Fibroblast of lung (primary cell): ENCODE measurements at regions not wholly inside any gene's neighbourhood (a gene's known extent, or its start where the extent isn't known, plus 50 kb on each side); places are given as distances from the start of the nearest gene placed in this dataset.
A peak's percentile ranks its signal among the peaks of the same experiment; 100 is the strongest.
"Not testable (repeated sequence)": the region's sequence is repeated elsewhere in the genome, so short reads cannot be mapped to it uniquely, and the experiment has no call there.

Source experiments
- DNase-seq, 2 donors: peaks; one replicate each; pipeline versions ENCODE4 v3.0.0 to v3.0.0-alpha.2; 2010; ENCODE audit warnings: low read depth in 2 of 2
- H2AFZ ChIP-seq: 2 replicates; pipeline ENCODE4 v1.5.1; 2012; ENCODE audit warnings: low read length, control low read depth, inconsistent platforms
- H3K27ac ChIP-seq: 2 replicates; pipeline ENCODE4 v1.5.1; 2011; ENCODE audit warnings: low read length, control low read depth; ENCODE audit not compliant: insufficient read depth
- H3K27me3 ChIP-seq: 2 replicates; pipeline ENCODE4 v1.5.1; 2011; ENCODE audit warnings: mild to moderate bottlenecking, low read length; ENCODE audit not compliant: control insufficient read depth, insufficient read depth
- H3K36me3 ChIP-seq: 2 replicates; pipeline ENCODE4 v1.5.1; 2011; ENCODE audit warnings: low read length; ENCODE audit not compliant: control insufficient read depth, insufficient read depth
- H3K4me1 ChIP-seq: 2 replicates; pipeline ENCODE4 v1.5.1; 2011; ENCODE audit warnings: low read length; ENCODE audit not compliant: control insufficient read depth, insufficient read depth; ENCODE audit errors: extremely low read depth
- H3K4me2 ChIP-seq: 2 replicates; pipeline ENCODE4 v1.5.1; 2011; ENCODE audit warnings: low read length, control low read depth; ENCODE audit not compliant: insufficient read depth; ENCODE audit errors: extremely low read depth
- H3K4me3 ChIP-seq, 4 experiments: fragments of 200-600 bp in 1 of 4; sonication (generic) in 1 of 4; replicated peaks in 1 of 4; 2 replicates each; pipeline ENCODE4 v1.5.1; 2011 to 2016; ENCODE audit warnings: low read length in 4 of 4, low read depth in 3 of 4, mild to moderate bottlenecking in 3 of 4, control low read depth in 2 of 4, inconsistent platforms in 1 of 4, mixed read lengths in 1 of 4; ENCODE audit not compliant: insufficient read depth in 1 of 4; ENCODE audit errors: control extremely low read depth in 1 of 4
- H3K79me2 ChIP-seq: 2 replicates; pipeline ENCODE4 v1.5.1; 2012; ENCODE audit warnings: mild to moderate bottlenecking, low read length, inconsistent platforms; ENCODE audit not compliant: control insufficient read depth, insufficient read depth
- H3K9ac ChIP-seq: 2 replicates; pipeline ENCODE4 v1.5.1; 2011; ENCODE audit warnings: mild to moderate bottlenecking, low read length, control low read depth; ENCODE audit not compliant: insufficient read depth
- H3K9me3 ChIP-seq: 2 replicates; pipeline ENCODE4 v1.5.1; 2012; ENCODE audit warnings: low read depth, low read length; ENCODE audit not compliant: control insufficient read depth, insufficient read depth
- H4K20me1 ChIP-seq: 2 replicates; pipeline ENCODE4 v1.5.1; 2011; ENCODE audit warnings: low read length; ENCODE audit not compliant: control insufficient read depth, insufficient read depth; ENCODE audit errors: extremely low read depth
- CTCF ChIP-seq, 2 donors: IDR thresholded peaks in 1 of 2; conservative IDR thresholded peaks in 1 of 2; 1 replicate in 1 of 2; 2 replicates in 1 of 2; pipeline ENCODE4 v1.5.1; 2011 to 2012; ENCODE audit warnings: low read length in 2 of 2, control low read depth in 1 of 2, inconsistent platforms in 1 of 2, low read depth in 1 of 2, mild to moderate bottlenecking in 1 of 2
- EZH2 ChIP-seq: IDR thresholded peaks from 2 replicates; pipeline ENCODE4 v1.5.1; 2012; ENCODE audit warnings: low read length, control low read depth, mild to moderate bottlenecking; ENCODE audit errors: missing control alignments

GRCh38 chr1:222384531-222384930 is 163.4 kb downstream of the HHIPL2 start:
- Histone ChIP-seq H3K27me3 (no peaks in the 10 kb centered on the region), H3K27ac (no peak overlapping the region), H3K4me1 (no peaks in the 10 kb centered on the region), H3K9me3 (no peaks in the 10 kb centered on the region), H3K4me3 (no peak overlapping the region), H3K79me2 (no peaks in the 10 kb centered on the region), H4K20me1 (no peaks in the 10 kb centered on the region), H3K9ac (no peak overlapping the region), H2AFZ (no peak overlapping the region), H3K4me2 (no peak overlapping the region), H3K36me3 (no peaks in the 10 kb centered on the region)
- no peak for DNase-seq
- TF ChIP-seq CTCF (conservative IDR thresholded peaks at IDR 0.05 in 1 of 2, IDR thresholded peaks at IDR 0.05 in 1 of 2; ENCODE audit: low read depth in 1 of 2, low read length in 2 of 2) (no peak), EZH2 (no peak)

GRCh38 chr1:222382171-222382570 is 165.7 kb downstream of the HHIPL2 start:
- no peak for DNase-seq
- TF ChIP-seq EZH2 (no peak), CTCF (conservative IDR thresholded peaks at IDR 0.05 in 1 of 2, IDR thresholded peaks at IDR 0.05 in 1 of 2; ENCODE audit: low read depth in 1 of 2, low read length in 2 of 2) (no peak)
- H3K4me1 ChIP-seq = no peaks in the 10 kb centered on the region
- H3K27ac ChIP-seq = no peak overlapping the region
- no peaks in the 10 kb centered on the region for H3K36me3 ChIP-seq
- no peak overlapping the region for H2AFZ ChIP-seq
- no peaks in the 10 kb centered on the region for H3K9me3 ChIP-seq
- no peaks in the 10 kb centered on the region for H3K79me2 ChIP-seq
- no peak overlapping the region for H3K9ac ChIP-seq
- no peak overlapping the region for H3K4me3 ChIP-seq
- no peaks in the 10 kb centered on the region for H3K27me3 ChIP-seq
- no peaks in the 10 kb centered on the region for H4K20me1 ChIP-seq
- no peak overlapping the region for H3K4me2 ChIP-seq

GRCh38 chr1:222377428-222378088 is 170.3 kb downstream of the HHIPL2 start:
- no peak overlapping the region for H2AFZ ChIP-seq
- no peaks in the 10 kb centered on the region for H4K20me1 ChIP-seq
- TF ChIP-seq CTCF (conservative IDR thresholded peaks at IDR 0.05 in 1 of 2, IDR thresholded peaks at IDR 0.05 in 1 of 2; ENCODE audit: low read depth in 1 of 2, low read length in 2 of 2) = no peak
- TF ChIP-seq EZH2 = no peak
- H3K4me2 ChIP-seq = no peak overlapping the region
- no peaks in the 10 kb centered on the region for H3K79me2 ChIP-seq
- no peaks in the 10 kb centered on the region for H3K27me3 ChIP-seq
- no peaks in the 10 kb centered on the region for H3K4me1 ChIP-seq
- H3K9ac ChIP-seq = no peak overlapping the region
- DNase-seq = no peak
- no peaks in the 10 kb centered on the region for H3K36me3 ChIP-seq
- no peak overlapping the region for H3K27ac ChIP-seq
- no peak overlapping the region for H3K4me3 ChIP-seq
- H3K9me3 ChIP-seq = no peaks in the 10 kb centered on the region

GRCh38 chr1:222376791-222377190 is 171.1 kb downstream of the HHIPL2 start:
- not testable (repeated sequence) for H3K9me3 ChIP-seq, H3K9ac ChIP-seq, H3K4me3 ChIP-seq, H3K27ac ChIP-seq, H2AFZ ChIP-seq, H3K79me2 ChIP-seq, H4K20me1 ChIP-seq, H3K27me3 ChIP-seq, H3K4me2 ChIP-seq, H3K36me3 ChIP-seq, H3K4me1 ChIP-seq
- peak in 1 of 2 donors; percentile 36 for DNase-seq
